GM10266 (cell line): ENCODE measurements at regions not wholly inside any gene's neighbourhood (a gene's known extent, or its start where the extent isn't known, plus 50 kb on each side); places are given as distances from the start of the nearest gene placed in this dataset.
A peak's percentile ranks its signal among the peaks of the same experiment; 100 is the strongest.

Source experiments
- DNase-seq: peaks from one replicate; pipeline ENCODE4 v3.0.0; 2012; ENCODE audit errors: extremely low spot score
- CTCF ChIP-seq: IDR thresholded peaks from 2 replicates; pipeline ENCODE4 v1.5.1; 2012; ENCODE audit warnings: mild to moderate bottlenecking, low read depth; ENCODE audit not compliant: control insufficient read depth, insufficient read depth; ENCODE audit errors: missing control alignments

GRCh38 chr7:118076564-118076963 is 107.4 kb upstream of the LSM8 start:
- TF ChIP-seq CTCF: no peak
- no peak for DNase-seq

GRCh38 chr7:118078015-118078414 is 105.9 kb upstream of the LSM8 start:
- DNase-seq: no peak
- no peak for TF ChIP-seq CTCF

- no peak for DNase-seq
- no peak for TF ChIP-seq CTCF
Measured at GRCh38 chr7:118079369-118079768, 104.6 kb upstream of the LSM8 start.

GRCh38 chr7:118080947-118081346 is 103.0 kb upstream of the LSM8 start:
- TF ChIP-seq CTCF: no peak
- DNase-seq: peak; percentile 36

- DNase-seq: no peak
- TF ChIP-seq CTCF: no peak
Measured at GRCh38 chr7:118082506-118082905, 101.5 kb upstream of the LSM8 start.

GRCh38 chr7:118085000-118085399 is 99.0 kb upstream of the LSM8 start:
- no peak for DNase-seq
- TF ChIP-seq CTCF: no peak

- no peak for DNase-seq
- no peak for TF ChIP-seq CTCF
Measured at GRCh38 chr7:118087126-118087525, 96.8 kb upstream of the LSM8 start.
